Astrocyte (in vitro differentiated cells and primary cell): ENCODE measurements at regions not wholly inside any gene's neighbourhood (a gene's known extent, or its start where the extent isn't known, plus 50 kb on each side); places are given as distances from the start of the nearest gene placed in this dataset.
"Not testable (repeated sequence)": the region's sequence is repeated elsewhere in the genome, so short reads cannot be mapped to it uniquely, and the experiment has no call there.

Source experiments
- DNase-seq: peaks from one replicate; pipeline ENCODE4 v3.0.0-alpha.2; 2010; ENCODE audit warnings: low read depth
- FAIRE-seq: peaks from 2 replicates; lab custom pipeline; 2011; peaks lifted over from hg19 to GRCh38; lab: Jason Lieb, UNC
- H2AFZ ChIP-seq: 2 replicates; pipeline ENCODE4 v1.6.0; 2012; ENCODE audit warnings: low read depth, low read length, inconsistent platforms
- H3K27ac ChIP-seq: 2 replicates; pipeline ENCODE4 v1.5.1; 2011; ENCODE audit warnings: low read depth, low read length, inconsistent platforms
- H3K27me3 ChIP-seq: 2 replicates; pipeline ENCODE4 v1.6.0; 2011; ENCODE audit warnings: low read length, inconsistent platforms; ENCODE audit not compliant: insufficient read depth
- H3K36me3 ChIP-seq: 2 replicates; pipeline ENCODE4 v1.5.1; 2011; ENCODE audit warnings: low read length, inconsistent platforms; ENCODE audit not compliant: insufficient read depth
- H3K4me1 ChIP-seq: 2 replicates; pipeline ENCODE4 v1.5.1; 2011; ENCODE audit warnings: low read length, inconsistent platforms; ENCODE audit not compliant: insufficient read depth
- H3K4me2 ChIP-seq: 2 replicates; pipeline ENCODE4 v1.6.0; 2012; ENCODE audit warnings: low read length, inconsistent platforms
- H3K4me3 ChIP-seq: 2 replicates; pipeline ENCODE4 v1.5.1; 2011; ENCODE audit warnings: low read depth, mild to moderate bottlenecking, low read length, inconsistent platforms; ENCODE audit not compliant: insufficient read depth
- H3K79me2 ChIP-seq: 2 replicates; pipeline ENCODE4 v1.6.0; 2012; ENCODE audit warnings: mild to moderate bottlenecking, low read length, inconsistent platforms; ENCODE audit not compliant: insufficient read depth
- H3K9ac ChIP-seq: 2 replicates; pipeline ENCODE4 v1.6.0; 2012; ENCODE audit warnings: mild to moderate bottlenecking, low read length, inconsistent platforms
- H3K9me3 ChIP-seq: 2 replicates; pipeline ENCODE4 v1.5.1; 2012; ENCODE audit warnings: low read depth, mild to moderate bottlenecking, low read length, inconsistent platforms; ENCODE audit not compliant: insufficient read depth
- H4K20me1 ChIP-seq: 2 replicates; pipeline ENCODE4 v1.6.0; 2012; ENCODE audit warnings: low read length, inconsistent platforms; ENCODE audit not compliant: insufficient read depth
- H3K27ac Mint-ChIP-seq: one replicate; pipeline ENCODE4 v1.8.0; 2021; ENCODE audit warnings: mild to moderate bottlenecking, mixed read lengths; ENCODE audit not compliant: unreplicated experiment
- H3K27me3 Mint-ChIP-seq: one replicate; pipeline ENCODE4 v1.8.0; 2021; ENCODE audit warnings: low read depth, mixed read lengths; ENCODE audit not compliant: unreplicated experiment
- H3K36me3 Mint-ChIP-seq: one replicate; pipeline ENCODE4 v1.8.0; 2021; ENCODE audit warnings: low read depth, mixed read lengths; ENCODE audit not compliant: unreplicated experiment
- H3K4me1 Mint-ChIP-seq: one replicate; pipeline ENCODE4 v1.8.0; 2021; ENCODE audit warnings: low read depth, mixed read lengths; ENCODE audit not compliant: unreplicated experiment
- H3K4me3 Mint-ChIP-seq: one replicate; pipeline ENCODE4 v1.8.0; 2021; ENCODE audit warnings: mild to moderate bottlenecking, moderate library complexity, mixed read lengths; ENCODE audit not compliant: unreplicated experiment
- H3K9me3 Mint-ChIP-seq: one replicate; pipeline ENCODE4 v1.8.0; 2021; ENCODE audit warnings: mild to moderate bottlenecking, mixed read lengths; ENCODE audit not compliant: unreplicated experiment
- CTCF ChIP-seq: IDR thresholded peaks from 2 replicates; pipeline ENCODE4 v1.5.1; 2011; ENCODE audit warnings: low read depth, mild to moderate bottlenecking, inconsistent platforms, low read length, moderate library complexity; ENCODE audit not compliant: insufficient read depth
- EZH2 ChIP-seq: IDR thresholded peaks from 2 replicates; pipeline ENCODE4 v1.6.1; 2012; ENCODE audit warnings: mild to moderate bottlenecking, low read length, inconsistent platforms; ENCODE audit not compliant: insufficient read depth

- no peak overlapping the region for H3K9ac ChIP-seq
- Mint-ChIP-seq H3K27me3 (peaks cover 62% of the 10 kb centered on the region), H3K9me3 (no peaks in the 10 kb centered on the region), H3K4me1 (no peaks in the 10 kb centered on the region), H3K27ac (no peak overlapping the region), H3K36me3 (no peaks in the 10 kb centered on the region), H3K4me3 (peak overlapping the region; percentile 62)
- no peaks in the 10 kb centered on the region for H4K20me1 ChIP-seq
- H3K79me2 ChIP-seq, result no peaks in the 10 kb centered on the region
- TF ChIP-seq CTCF (no peak), EZH2 (peak; percentile 56)
- H3K4me3 ChIP-seq, result peak overlapping the region; percentile 33
- peak overlapping the region; percentile 80 for H3K4me2 ChIP-seq
- H2AFZ ChIP-seq, result peak overlapping the region; percentile 11
- H3K27me3 ChIP-seq, result peaks cover 37% of the 10 kb centered on the region
- FAIRE-seq, result no peak
- no peaks in the 10 kb centered on the region for H3K36me3 ChIP-seq
- H3K27ac ChIP-seq, result no peak overlapping the region
- no peaks in the 10 kb centered on the region for H3K4me1 ChIP-seq
- H3K9me3 ChIP-seq, result no peaks in the 10 kb centered on the region
- no peak for DNase-seq
Observed at GRCh38 chr2:131425231-131425941, 50.5 kb upstream of the TUBA3D start.

GRCh38 chr2:131424605-131425114 is 51.3 kb upstream of the TUBA3D start:
- not testable (repeated sequence) for H3K79me2 ChIP-seq, H3K27ac ChIP-seq, H4K20me1 ChIP-seq, H3K9me3 Mint-ChIP-seq, H3K4me3 ChIP-seq, H3K27ac Mint-ChIP-seq, H3K36me3 Mint-ChIP-seq, H3K9ac ChIP-seq, H3K36me3 ChIP-seq, FAIRE-seq, DNase-seq, H3K9me3 ChIP-seq, H3K4me1 ChIP-seq, H3K4me1 Mint-ChIP-seq
- H3K4me2 ChIP-seq, result peak overlapping the region; percentile 48
- Mint-ChIP-seq H3K4me3 (peak overlapping the region; percentile 77), H3K27me3 (peaks cover 56% of the 10 kb centered on the region)
- peak overlapping the region; percentile 56 for H2AFZ ChIP-seq
- H3K27me3 ChIP-seq, result peaks cover 37% of the 10 kb centered on the region

- not testable (repeated sequence) for H3K9me3 Mint-ChIP-seq, H3K27ac Mint-ChIP-seq, H3K79me2 ChIP-seq, H2AFZ ChIP-seq, H3K27ac ChIP-seq, H3K4me1 ChIP-seq, H3K36me3 ChIP-seq, DNase-seq, H3K9me3 ChIP-seq, H3K36me3 Mint-ChIP-seq, FAIRE-seq, H3K4me3 Mint-ChIP-seq, H4K20me1 ChIP-seq, H3K4me3 ChIP-seq, H3K9ac ChIP-seq, H3K4me2 ChIP-seq, H3K4me1 Mint-ChIP-seq
- H3K27me3 ChIP-seq, result peaks cover 13% of the 10 kb centered on the region
- H3K27me3 Mint-ChIP-seq, result peaks cover 30% of the 10 kb centered on the region
Observed at GRCh38 chr2:131420751-131421150, 55.2 kb upstream of the TUBA3D start.
